MM.1S (cell line): ENCODE measurements at regions not wholly inside any gene's neighbourhood (a gene's known extent, or its start where the extent isn't known, plus 50 kb on each side); places are given as distances from the start of the nearest gene placed in this dataset.

Experiments used
- CTCF ChIP-seq: fragments of 300-600 bp; sonication (generic); IDR thresholded peaks from 2 replicates; pipeline ENCODE4 v1.5.1; 2016; ENCODE audit warnings: antibody characterized with exemption, low read length, mixed read lengths
- EZH2 ChIP-seq: fragments of 300-600 bp; sonication (generic); optimal IDR thresholded peaks from 2 replicates; pipeline ENCODE3; 2017; ENCODE audit warnings: low read depth, mild to moderate bottlenecking, antibody characterized with exemption, low read length, mixed read lengths
- EZH2phosphoT487 ChIP-seq: fragments of 300-600 bp; sonication (generic); IDR thresholded peaks from 2 replicates; pipeline ENCODE4 v1.6.1; 2018; ENCODE audit warnings: antibody characterized with exemption, low read length

- TF ChIP-seq EZH2 (no peak), CTCF (no peak), EZH2phosphoT487 (no peak)
These were observed 215.9 kb upstream of the TCF21 start for GRCh38 chr6:133673056-133673455.
